ENCODE measurements at regions not wholly inside any gene's neighbourhood (a gene's known extent, or its start where the extent isn't known, plus 50 kb on each side); places are given as distances from the start of the nearest gene placed in this dataset.
A peak's percentile ranks its signal among the peaks of the same experiment; 100 is the strongest.

DNA sequence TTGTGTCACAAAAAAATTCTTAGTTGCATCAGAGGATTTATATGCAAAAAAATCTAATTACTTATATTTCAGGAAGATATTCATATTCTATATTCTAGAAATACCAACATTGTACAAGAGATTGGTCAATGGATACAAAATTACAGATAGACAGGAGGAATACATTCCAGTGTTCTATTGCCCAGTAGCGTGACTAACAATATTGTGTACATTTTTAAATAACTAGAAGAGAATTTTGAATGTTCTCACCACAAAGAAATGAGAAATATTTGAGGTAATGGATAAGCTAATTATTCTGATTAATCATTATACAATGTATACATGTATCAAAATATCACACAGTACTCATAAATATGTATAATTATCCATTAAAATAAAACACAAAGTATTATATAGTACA is 253.3 kb downstream of the IPMK start:
- no peak for DNase-seq (ENCODE audit: low read depth)

DNA sequence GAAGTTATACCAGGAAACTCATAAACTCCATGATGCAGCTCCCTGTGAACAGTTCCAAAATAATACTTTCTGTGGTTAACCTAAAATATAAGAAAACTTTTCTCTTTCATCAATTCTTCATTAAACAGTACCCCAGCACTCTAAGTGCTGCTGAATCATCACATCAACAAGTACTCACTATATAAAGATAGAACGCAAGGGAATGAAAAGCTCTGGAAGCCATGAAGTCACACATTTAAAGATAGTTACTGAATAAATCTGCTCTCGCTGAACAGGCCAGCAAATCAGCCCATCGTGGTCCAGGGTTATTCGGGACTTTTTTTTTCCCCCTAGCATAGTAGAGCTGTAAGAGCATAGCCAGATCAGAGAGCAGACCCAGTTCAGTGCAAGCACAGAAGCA is 254.3 kb downstream of the IPMK start:
- DNase-seq (ENCODE audit: low read depth) = peak; percentile 28

DNA sequence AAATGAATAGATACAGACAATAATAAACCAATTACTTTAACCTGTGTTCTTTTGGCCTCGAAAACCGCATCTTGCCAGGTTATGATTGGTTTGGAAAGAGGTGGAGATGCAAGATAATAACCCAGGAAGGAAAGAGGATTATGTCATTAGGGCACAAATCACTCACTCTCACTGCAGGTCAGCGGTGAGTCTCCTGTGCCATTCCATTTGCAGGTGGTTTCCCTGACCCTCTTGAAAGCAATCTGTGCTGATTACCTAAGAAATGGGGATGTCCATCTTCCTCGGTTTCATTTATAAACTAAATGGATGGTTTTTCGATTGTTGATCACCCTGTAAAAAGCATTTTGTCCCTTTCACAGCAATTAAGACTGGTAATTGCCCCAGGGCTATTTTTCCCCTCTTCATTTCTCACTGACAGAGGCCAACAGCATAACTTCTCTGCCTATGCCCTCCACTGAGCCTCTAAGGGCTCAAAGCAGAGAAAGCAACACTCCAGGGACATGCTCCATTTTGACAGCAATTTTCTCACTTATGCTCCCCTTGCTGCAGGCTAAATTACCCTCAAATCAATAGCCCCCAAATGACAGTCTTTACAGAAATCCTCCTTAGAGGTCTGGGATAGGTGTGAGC is 257.5 kb downstream of the IPMK start:
- no peak for DNase-seq (ENCODE audit: low read depth)

DNA sequence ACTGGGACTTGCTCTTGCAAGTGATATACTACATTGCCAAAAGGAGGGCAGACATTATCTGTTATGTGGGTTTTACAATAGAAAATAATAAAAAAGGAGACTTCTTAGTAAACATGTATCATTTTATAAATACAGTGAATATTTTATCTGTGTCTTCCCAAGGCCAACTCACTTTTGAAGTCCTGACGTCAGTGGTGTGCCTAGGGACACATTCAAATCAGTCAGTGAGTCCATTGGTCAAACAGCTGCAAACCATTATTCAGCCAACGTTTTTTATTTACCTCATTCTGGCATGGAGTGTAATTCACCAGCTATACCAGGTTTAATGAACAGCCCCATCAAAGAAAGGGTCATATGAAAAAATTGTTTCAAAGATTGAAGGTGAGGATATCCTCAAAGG is 263.7 kb downstream of the IPMK start:
- DNase-seq (ENCODE audit: low read depth) = peak; percentile 75

DNA sequence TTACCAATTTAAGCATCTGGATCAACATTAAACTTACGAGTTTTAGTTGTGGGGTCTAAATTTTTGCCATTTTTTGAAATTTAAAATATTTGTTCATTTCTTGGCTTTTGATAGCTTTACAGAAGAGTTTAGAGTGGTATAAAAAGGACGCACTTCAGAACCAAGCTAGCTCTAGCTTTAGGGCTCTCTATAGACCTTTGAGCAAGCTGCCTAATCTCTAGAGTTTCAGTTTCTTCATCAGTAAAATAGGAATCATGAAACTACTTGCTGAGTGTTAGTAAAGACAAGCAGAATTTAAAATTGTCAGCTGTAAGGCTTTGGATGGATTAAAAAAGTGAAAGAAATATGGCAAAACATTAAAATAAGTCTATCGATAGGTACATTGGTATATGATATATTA is 266.5 kb downstream of the IPMK start:
- DNase-seq (ENCODE audit: low read depth) = no peak

DNA sequence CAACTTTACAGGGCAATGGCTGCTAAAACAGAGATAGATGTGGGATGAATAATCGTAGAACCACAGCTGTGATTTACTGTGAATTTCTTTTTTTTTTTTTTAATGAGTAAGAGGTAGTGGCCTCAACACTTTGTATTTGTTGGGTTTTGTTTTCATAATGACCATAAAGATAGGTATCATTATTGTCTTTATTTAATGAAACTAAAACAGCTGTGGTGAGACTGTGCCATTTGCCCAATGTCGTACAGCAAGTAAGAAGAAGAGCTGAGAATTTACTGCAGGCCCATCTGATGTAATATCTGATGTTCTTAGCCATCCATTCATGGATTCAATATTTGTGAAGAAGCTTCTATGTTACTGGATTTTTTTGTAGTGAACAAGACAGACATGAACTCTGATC is 271.2 kb downstream of the IPMK start:
- DNase-seq (ENCODE audit: low read depth) = peak; percentile 68

DNA sequence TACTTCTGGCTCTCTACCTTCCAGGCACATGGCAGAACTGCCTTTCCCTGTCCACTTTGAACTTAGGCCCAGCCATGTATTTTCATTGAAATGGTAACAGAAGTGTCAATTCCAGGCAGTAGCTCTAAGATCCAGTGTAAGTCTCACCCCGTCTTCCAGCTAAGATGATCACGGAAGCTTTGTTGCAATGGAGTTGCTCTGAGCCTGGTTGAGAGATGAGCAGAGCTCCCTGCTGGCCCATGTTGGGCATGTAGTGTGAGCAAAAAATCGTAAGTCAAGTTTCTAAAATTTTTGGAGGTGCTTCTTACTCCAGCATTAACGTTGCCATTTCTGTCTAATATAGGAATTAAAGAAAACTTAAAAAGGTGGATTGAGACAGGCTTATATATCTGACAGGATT is 274.4 kb downstream of the IPMK start:
- no peak for DNase-seq (ENCODE audit: low read depth)

DNA sequence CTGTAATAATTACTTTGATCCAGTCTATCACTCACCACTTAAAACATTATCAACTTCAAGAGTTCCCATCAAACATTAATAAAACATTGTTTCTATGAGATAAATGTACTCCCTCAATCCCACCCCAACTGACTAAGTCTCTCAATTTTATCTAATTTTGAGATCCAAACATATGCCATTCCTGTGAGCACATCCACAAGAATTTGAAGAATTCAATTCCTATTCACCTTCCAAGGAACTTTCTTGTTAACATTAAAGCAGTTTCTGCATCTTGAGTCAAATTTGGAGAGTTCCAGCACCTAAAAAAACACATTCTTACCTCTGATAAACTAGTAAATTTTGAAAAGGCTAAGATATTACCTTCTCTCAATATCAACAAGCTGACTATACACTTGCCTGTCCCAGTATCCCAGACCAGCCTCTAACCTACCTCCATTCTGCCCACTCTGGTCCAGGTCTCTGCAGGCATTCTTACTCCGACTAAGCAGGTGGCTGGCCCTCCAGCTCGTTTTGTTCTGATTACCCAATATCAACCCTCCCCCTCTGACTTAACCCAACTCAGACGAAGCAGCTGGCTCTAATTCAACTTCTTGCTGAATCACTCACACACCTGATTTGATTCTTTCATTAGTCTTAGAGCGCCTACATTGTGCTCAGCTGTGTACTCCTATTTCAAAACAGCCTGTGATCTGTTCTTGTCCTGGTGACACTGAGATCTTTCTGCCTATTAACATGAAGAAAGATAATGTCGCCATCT is 275.2 kb downstream of the IPMK start:
- peak; percentile 51 for DNase-seq (ENCODE audit: low read depth)

DNA sequence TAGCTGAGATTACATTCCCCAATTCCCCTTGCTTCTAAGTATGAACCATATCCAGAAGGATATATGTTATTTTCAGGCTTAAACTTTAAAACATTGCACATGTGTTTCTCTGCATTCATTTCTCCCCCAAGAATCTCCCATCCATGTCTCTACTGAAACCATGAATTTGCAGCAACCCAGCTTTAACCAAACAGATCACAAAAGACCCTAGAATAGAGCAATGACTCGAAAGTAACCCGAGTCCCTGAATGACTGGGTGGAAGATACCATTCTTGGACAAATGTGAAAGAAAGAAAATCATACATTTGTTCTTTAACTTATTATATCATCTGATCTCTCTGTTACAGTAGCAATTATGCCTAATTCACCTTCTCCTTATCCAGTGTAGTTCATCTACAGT is 278.7 kb downstream of the IPMK start:
- DNase-seq (ENCODE audit: low read depth) = peak; percentile 17

DNA sequence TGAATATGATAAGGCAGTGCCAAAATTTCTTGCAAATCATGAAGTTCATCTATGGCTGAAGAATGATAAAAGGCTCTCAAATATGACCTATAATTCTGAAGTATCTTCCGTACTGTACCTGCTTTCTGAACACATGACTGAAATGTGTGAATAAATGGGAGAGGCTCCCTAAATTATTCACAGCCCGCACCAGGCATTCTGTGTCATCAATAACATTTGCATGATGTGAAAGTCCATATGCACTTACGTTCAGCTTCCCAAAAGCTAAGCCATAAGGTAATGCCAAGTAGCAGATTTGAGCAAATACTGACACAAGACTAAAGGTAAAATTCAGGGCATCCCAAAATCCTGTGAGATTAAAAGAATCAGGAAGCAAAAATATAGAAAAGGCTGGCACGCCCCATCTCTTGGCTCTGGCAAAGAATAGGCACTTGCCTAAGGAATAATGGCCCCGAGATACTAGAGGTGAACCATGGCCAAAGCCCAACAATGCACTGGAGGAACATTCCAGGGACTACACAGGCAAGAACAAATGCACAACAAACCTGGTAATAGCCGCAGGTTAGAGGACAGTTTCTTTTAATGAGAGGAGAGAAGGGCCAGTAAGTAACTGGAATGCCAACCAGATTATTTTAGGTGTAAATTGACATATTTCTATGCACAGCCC is 280.5 kb downstream of the IPMK start:
- no peak for DNase-seq (ENCODE audit: low read depth)

DNA sequence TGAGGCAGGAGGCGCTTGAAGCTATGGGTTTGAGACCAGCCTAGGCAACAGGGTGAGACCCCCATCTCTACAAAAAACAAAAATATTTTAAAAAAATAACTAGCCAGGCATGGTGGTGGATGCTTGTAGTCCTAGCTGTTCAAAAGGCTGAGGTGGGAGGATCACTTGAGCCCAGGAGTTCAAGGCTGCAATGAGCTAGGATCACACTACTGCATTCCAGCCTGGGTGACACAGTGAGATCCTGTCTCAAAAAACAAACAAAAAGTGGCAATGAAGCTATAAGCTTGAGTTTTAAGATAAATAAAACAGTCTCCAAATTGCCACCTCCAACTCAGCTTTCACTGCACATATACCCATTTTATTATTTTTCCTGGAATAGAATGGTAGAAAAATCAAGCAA is 281.3 kb downstream of the IPMK start:
- DNase-seq (ENCODE audit: low read depth) = no peak

DNA sequence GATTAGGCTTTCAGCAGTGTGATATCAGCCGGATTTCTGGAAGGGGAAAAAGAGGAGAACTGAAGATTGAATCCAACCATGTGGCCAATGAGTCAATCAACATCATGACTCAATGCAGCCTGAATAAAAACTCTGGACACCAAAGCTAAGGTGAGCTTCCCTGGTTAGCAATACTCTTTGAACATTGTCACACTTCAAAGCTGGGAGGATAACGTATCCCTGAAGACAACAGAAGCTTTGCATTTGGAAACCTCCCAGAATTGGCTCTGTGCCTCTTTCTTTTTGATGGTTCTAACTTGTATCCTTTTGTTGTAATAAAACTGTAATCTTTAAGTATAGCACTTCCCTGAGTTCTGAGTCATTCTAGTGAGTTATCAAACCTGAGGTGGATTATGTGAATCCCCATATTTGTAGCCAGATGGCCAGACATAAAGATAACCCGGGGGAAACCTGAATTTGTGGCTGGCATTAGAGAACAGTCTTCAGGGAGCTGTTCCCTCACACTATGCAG is 284.4 kb downstream of the IPMK start:
- DNase-seq (ENCODE audit: low read depth) = peak; percentile 42

DNA sequence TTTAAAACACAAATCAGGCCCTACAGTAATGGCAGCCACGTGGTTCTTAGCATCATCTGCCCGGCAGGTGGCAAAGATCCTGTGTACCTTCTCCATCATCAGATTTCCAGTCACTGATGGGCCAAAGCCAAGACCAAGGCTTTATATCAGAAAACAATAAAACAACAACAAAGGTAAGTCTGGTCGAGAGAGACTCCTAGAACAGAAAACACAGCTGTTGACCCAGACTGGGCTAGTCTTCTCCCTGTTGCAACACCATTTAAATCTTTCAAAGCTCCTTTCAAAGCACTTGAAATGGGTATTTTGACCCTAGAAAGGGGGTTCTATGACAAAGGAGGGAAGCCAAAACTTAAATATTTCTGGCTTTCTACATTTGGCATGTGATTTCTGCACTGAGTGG is 285.6 kb downstream of the IPMK start:
- DNase-seq (ENCODE audit: low read depth) = peak; percentile 58

DNA sequence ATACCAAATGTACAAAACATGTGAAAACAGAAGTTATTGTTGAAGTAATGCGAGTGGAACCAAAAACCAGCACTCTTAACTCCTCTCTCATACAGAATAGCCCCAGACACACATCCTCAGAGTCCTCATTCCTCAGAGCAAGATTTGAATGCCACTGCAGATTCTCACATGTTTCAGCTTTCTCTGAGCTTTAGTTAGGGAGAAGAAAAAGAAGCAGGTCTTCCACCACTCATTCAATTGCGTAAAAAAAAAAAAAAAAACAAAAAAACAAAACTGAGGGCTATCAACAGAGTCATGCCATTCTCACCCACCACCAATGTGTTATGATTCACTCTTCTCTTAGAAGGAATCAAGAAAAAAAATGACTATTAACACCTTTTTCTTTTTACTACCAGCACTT is 287.7 kb downstream of the IPMK start:
- DNase-seq (ENCODE audit: low read depth) = peak; percentile 6

DNA sequence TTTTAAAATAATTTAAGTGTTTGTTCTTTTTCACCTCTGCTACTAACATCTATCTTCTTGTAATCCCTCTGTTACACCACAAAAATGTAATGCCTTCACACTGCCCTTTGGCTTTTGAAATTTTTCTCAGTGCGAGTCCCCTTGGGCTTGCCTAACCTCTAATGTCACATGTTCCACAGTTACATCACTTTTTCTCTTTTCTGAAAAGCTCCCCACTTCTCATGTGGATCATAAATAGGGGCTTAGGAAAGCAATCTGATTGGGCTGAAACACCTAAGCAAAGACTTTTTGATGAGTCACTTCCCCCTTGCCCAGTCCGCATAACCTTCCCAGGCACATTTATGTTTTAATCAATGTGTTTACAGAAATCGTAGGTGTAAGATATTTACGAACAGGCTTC is 288.2 kb downstream of the IPMK start:
- DNase-seq (ENCODE audit: low read depth) = peak; percentile 77

DNA sequence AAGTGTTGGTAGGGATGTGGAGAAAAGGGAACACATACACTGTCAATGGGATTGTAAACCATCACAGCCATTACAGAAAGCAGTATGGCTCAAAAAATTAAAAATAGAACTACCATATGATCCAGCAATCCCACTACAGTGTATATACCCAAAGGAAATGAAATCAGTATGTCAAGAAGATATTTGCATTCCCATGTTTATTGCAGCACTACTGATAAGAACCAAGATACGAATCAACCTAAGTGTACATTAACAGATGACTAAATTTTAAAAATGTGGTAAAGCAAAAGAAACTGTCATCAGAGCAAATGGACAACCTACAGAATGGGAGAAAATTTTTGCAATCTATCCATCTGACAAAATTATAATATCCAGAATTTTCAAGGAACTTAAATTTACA is 290.4 kb downstream of the IPMK start:
- DNase-seq (ENCODE audit: low read depth) = no peak

DNA sequence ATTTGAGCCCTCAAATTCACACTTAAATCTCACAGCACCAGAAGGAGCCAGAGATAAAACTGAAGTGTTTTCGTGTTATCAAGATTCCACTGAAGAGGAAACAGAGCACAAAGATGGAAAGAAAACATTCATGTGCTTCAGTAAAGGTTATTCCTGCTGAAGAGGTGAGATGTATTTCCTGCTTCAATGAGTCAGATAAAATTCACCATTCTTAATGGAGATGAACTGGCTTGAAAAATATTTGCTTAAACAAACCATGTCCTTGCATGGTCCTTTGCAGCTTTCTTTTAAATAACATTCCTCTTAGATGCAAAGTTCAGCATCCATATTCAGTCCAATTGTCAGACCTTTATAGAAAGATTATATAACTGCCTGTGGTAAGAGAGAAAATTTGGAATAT is 294.2 kb downstream of the IPMK start:
- no peak for DNase-seq (ENCODE audit: low read depth)

DNA sequence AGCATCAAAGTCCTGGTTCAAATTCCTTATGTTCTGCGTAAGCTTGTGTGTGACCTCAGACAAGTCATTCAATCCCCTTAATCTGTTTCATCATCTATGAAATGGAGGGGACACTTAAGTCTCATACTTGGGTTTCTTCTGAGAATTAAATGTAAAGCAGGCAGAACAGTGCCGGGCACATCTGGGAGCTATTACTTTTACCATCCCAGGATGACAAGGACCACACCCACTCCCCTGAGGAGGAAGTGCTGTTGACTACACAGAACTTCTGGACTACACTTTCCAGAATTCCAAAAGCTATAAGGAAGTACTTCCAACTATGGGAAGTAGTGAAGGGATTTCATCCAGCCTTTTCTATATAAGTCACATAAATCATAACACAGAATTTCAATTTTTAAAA is 294.9 kb downstream of the IPMK start:
- no peak for DNase-seq (ENCODE audit: low read depth)

DNA sequence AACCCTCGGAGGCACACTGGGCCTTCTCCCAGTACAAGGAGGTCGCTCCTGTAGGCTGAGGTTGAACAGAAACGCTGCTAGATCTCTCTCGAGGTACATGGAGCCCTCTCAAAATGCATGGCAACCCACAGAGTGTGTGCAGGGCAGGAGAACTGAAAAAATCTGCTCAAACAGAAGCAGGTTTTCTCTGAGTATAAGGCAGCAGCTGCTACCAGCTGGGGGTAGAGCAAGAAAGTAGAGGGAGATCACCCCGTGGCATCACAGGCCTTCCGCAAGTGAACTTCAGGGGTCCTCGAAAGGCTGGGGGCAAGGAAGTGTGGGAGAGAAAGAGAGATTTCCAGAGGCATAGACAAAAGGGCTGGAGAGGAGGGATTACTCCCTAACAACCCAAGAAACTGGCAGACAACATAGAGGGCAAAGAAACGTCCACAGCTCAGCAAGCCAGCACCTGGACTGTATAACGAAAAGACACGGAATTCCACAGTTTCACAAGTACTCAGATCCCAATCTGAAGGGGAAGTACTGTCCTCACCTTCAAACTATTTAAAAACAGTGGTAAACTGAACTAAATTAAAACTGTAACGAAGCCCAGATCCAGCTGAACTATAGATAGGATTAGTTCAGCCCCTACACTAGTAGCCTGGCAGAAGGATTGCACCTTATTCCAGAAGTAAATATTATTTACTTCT is 299.2 kb downstream of the IPMK start:
- DNase-seq (ENCODE audit: low read depth) = no peak

DNA sequence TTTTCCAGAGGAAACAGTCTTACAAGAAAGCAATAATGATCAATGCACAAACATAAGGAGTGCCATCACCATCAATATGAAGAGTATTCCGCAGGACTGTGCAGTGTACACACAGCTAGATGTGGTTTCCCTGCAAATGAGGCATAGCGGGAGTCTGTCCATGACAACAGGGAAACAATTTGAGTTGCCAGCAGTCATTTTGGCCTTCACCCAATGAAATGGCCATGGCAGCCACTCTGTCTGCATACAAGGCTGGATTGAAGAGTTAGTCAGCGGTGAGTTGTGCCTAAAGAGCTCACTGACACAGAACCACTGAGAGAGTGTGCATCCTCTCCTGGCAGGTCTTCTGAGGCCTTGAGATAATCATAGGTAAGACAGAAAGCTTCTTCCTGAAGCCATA is 303.3 kb downstream of the IPMK start:
- peak; percentile 90 for DNase-seq (ENCODE audit: low read depth)

DNA sequence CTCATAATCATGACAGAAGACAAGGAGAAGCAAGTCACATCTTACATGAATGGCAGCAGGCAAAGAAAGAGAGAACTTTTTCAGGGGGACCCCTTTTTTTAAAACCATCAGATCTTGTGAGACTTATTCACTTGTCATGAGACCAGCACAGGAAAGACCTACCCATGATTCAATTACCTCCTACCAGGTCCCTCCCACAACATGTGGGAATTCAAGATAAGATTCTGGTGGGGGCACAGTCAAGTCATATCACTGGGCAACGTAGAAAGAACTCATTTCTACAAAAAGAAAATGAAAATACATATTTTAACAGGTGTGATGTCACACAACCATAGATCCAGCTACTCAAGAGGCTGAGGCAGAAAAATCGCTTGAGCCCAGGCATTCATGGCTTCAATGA is 304.1 kb downstream of the IPMK start:
- DNase-seq (ENCODE audit: low read depth) = no peak

DNA sequence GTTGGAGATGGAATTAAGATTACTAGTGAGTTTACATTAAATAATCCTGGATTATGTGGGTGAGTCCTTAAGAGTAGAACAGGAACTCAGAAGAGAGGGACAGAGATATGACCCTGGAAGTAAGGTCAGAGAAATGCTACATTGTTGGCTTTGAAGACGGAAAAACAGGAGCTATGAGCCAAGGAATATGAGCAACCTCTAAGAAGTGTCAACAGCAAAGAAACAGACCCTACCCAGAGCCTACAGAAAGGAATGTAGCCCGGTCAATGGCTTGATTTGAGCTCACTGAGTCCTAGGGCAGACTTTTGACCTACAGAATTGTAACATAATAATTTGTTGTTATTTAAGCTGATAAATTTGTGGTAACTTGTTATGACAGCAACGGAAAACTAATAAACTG is 304.9 kb downstream of the IPMK start:
- no peak for DNase-seq (ENCODE audit: low read depth)
